Nephron (organoid): ENCODE measurements at regions not wholly inside any gene's neighbourhood (a gene's known extent, or its start where the extent isn't known, plus 50 kb on each side); places are given as distances from the start of the nearest gene placed in this dataset.
A peak's percentile ranks its signal among the peaks of the same experiment; 100 is the strongest.

Experiments used
- H3K27ac Mint-ChIP-seq, 3 experiments: 2 replicates each; pipeline ENCODE4 v1.8.0; 2020; ENCODE audit warnings: mixed read lengths in 3 of 3, mild to moderate bottlenecking in 2 of 3, moderate library complexity in 1 of 3
- H3K27me3 Mint-ChIP-seq: 2 replicates; pipeline ENCODE4 v1.8.0; 2021; ENCODE audit warnings: low read depth, mild to moderate bottlenecking, moderate library complexity, mixed read lengths
- H3K36me3 Mint-ChIP-seq: 2 replicates; pipeline ENCODE4 v1.8.0; 2020; ENCODE audit warnings: low read depth, mixed read lengths
- H3K4me1 Mint-ChIP-seq: 2 replicates; pipeline ENCODE4 v1.8.0; 2020; ENCODE audit warnings: mixed read lengths
- H3K4me3 Mint-ChIP-seq, 3 experiments: 2 replicates each; pipeline ENCODE4 v1.8.0; 2020; ENCODE audit warnings: mild to moderate bottlenecking in 3 of 3, mixed read lengths in 3 of 3, moderate library complexity in 2 of 3
- H3K9me3 Mint-ChIP-seq: 2 replicates; pipeline ENCODE4 v1.8.0; 2020; ENCODE audit warnings: mixed read lengths
- CTCF ChIP-seq, 3 experiments: fragments of 200-600 bp; sonication (generic); IDR thresholded peaks; one replicate each; pipeline ENCODE4 v1.5.0; 2021; ENCODE audit warnings: antibody characterized with exemption in 3 of 3; ENCODE audit not compliant: unreplicated experiment in 3 of 3

DNA sequence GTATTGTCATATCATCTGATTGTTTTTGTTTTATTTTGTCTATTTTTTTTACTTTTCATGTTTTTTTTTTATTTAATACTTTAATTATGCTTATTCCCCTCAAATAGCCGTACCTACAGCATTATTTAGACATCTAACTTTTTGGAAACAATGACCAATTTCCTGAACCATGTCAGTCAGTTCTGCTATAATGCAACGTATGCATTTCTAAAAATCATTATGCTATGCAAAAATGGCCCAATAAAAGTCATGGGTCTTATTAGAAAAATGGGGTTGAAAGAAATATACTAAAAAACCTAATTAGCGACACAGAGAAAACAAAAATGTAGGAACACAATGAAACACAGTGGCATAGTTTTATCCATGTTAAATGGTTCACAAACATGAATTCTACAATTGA, 1454.7 kb downstream of the GRIK2 start:
- no peak for TF ChIP-seq CTCF (IDR thresholded peaks at IDR 0.05; ENCODE audit: unreplicated experiment in 3 of 3)
- H3K27me3 Mint-ChIP-seq: peaks cover 6% of the 10 kb centered on the region
- no peak overlapping the region for H3K27ac Mint-ChIP-seq
- peaks cover under 1% of the 10 kb centered on the region for H3K4me1 Mint-ChIP-seq
- H3K9me3 Mint-ChIP-seq: no peaks in the 10 kb centered on the region
- H3K36me3 Mint-ChIP-seq: no peaks in the 10 kb centered on the region
- no peak overlapping the region for H3K4me3 Mint-ChIP-seq

GRCh38 chr6:102841060-102841459, 1447.6 kb downstream of the GRIK2 start:
- Mint-ChIP-seq H3K4me3 (no peak overlapping the region), H3K27me3 (no peaks in the 10 kb centered on the region), H3K36me3 (no peaks in the 10 kb centered on the region), H3K27ac (no peak overlapping the region), H3K9me3 (no peaks in the 10 kb centered on the region), H3K4me1 (peaks cover 11% of the 10 kb centered on the region)
- no peak for TF ChIP-seq CTCF (IDR thresholded peaks at IDR 0.05; ENCODE audit: unreplicated experiment in 3 of 3)

- Mint-ChIP-seq H3K9me3 (no peaks in the 10 kb centered on the region), H3K4me3 (no peak overlapping the region), H3K36me3 (no peaks in the 10 kb centered on the region), H3K4me1 (no peaks in the 10 kb centered on the region), H3K27ac (no peak overlapping the region), H3K27me3 (no peaks in the 10 kb centered on the region)
- no peak for TF ChIP-seq CTCF (IDR thresholded peaks at IDR 0.05; ENCODE audit: unreplicated experiment in 3 of 3)
Observed at GRCh38 chr6:102832021-102832420, 1438.5 kb downstream of the GRIK2 start.

GRCh38 chr6:102820098-102820497, 1426.6 kb downstream of the GRIK2 start:
- no peak overlapping the region for H3K4me3 Mint-ChIP-seq
- no peaks in the 10 kb centered on the region for H3K36me3 Mint-ChIP-seq
- H3K9me3 Mint-ChIP-seq: peaks cover 4% of the 10 kb centered on the region
- no peaks in the 10 kb centered on the region for H3K4me1 Mint-ChIP-seq
- H3K27me3 Mint-ChIP-seq: peaks cover 3% of the 10 kb centered on the region
- peak overlapping the region in 1 of 3 experiments; percentile 57 for H3K27ac Mint-ChIP-seq
- no peak for TF ChIP-seq CTCF (IDR thresholded peaks at IDR 0.05; ENCODE audit: unreplicated experiment in 3 of 3)

DNA sequence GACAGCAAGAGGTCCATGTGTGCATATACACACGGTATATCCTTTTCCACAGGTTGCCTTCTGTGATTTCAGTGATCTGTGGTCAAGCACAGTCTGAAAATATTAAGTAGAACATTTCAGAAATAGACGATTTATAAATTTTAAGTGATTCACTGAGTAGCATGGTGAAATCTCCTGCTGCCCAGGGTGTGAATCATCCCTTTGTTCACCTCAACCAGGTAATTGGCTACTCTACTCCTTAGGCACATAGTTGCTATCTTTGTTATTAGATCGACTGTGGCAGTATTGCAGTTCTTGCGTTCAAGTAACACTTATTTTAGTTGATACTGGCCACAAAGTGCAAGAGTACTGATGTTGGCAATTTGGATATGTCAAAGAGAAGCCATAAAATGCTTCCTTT, 1421.7 kb downstream of the GRIK2 start:
- H3K27ac Mint-ChIP-seq: no peak overlapping the region
- no peak overlapping the region for H3K4me3 Mint-ChIP-seq
- no peaks in the 10 kb centered on the region for H3K9me3 Mint-ChIP-seq
- no peaks in the 10 kb centered on the region for H3K36me3 Mint-ChIP-seq
- no peaks in the 10 kb centered on the region for H3K27me3 Mint-ChIP-seq
- H3K4me1 Mint-ChIP-seq: no peaks in the 10 kb centered on the region
- no peak for TF ChIP-seq CTCF (IDR thresholded peaks at IDR 0.05; ENCODE audit: unreplicated experiment in 3 of 3)

- Mint-ChIP-seq H3K36me3 (no peaks in the 10 kb centered on the region), H3K4me1 (no peaks in the 10 kb centered on the region), H3K27me3 (no peaks in the 10 kb centered on the region), H3K4me3 (no peak overlapping the region), H3K9me3 (no peaks in the 10 kb centered on the region), H3K27ac (no peak overlapping the region)
- no peak for TF ChIP-seq CTCF (IDR thresholded peaks at IDR 0.05; ENCODE audit: unreplicated experiment in 3 of 3)
Observed at GRCh38 chr6:102813489-102814275, 1420.2 kb downstream of the GRIK2 start.
